ENCODE measurements at regions not wholly inside any gene's neighbourhood (a gene's known extent, or its start where the extent isn't known, plus 50 kb on each side); places are given as distances from the start of the nearest gene placed in this dataset.

DNA sequence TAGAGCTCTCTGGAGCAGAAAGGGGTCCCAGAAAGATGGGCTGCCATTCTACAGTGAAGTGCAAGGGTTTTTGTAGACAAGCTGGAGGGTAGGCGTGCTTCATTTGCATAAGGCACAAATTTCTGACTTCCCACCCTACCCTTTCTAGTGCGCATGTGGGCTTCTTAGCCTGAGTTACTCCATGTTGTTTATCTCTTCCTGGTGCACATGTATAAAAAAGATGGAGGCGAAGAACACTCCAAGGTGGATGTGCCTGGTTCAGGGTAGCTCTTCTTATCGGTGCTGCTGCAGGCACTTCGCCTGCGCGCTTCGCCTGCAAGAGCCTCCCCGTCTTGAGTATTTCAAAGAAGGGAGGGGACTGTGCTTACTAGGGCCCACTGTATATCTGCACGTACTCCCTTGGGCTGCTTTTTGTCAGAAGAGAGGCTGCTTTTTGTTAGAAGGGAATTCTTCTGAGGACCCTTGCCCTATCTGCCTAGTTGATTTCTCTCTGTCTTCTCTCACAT, 1047.3 kb upstream of the CNTN5 start (continued):
- TF ChIP-seq, protein P1, sequence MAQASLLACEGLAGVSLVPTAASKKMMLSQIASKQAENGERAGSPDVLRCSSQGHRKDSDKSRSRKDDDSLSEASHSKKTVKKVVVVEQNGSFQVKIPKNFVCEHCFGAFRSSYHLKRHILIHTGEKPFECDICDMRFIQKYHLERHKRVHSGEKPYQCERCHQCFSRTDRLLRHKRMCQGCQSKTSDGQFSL (CRISPR knock-in tag; IDR thresholded peaks at IDR 0.05), result no peak
- TF ChIP-seq, protein P1 (tag; IDR thresholded peaks at IDR 0.05), result peak in 1 of 2 experiments; percentile 99; a peak in 2 of 4 replicates
- TF ChIP-seq ZNF134 (CRISPR knock-in tag; conservative IDR thresholded peaks at IDR 0.05) (peak; percentile 92), CBFA2T3 (IDR thresholded peaks at IDR 0.05) (peak; percentile 79), GABPB1 (CRISPR knock-in tag; IDR thresholded peaks at IDR 0.05) (no peak), ZNF583 (CRISPR knock-in tag; IDR thresholded peaks at IDR 0.05) (peak; percentile 100), DPF2 (IDR thresholded peaks at IDR 0.05) (peak; percentile 46; the same call in 1 of the 2 replicates), NR3C1 (CRISPR knock-in tag; IDR thresholded peaks at IDR 0.05) (no peak), NONO (IDR thresholded peaks at IDR 0.05; ENCODE audit: low read depth in 2 of 2, low read length in 1 of 2) (no peak), COPS2 (conservative IDR thresholded peaks at IDR 0.05) (no peak), BHLHE40 (IDR thresholded peaks at IDR 0.05; ENCODE audit: low read length) (peak; percentile 96), FIP1L1 (IDR thresholded peaks at IDR 0.05; ENCODE audit: low read depth, low read length, poor library complexity, severe bottlenecking) (no peak)
- TF ChIP-seq, protein P2, sequence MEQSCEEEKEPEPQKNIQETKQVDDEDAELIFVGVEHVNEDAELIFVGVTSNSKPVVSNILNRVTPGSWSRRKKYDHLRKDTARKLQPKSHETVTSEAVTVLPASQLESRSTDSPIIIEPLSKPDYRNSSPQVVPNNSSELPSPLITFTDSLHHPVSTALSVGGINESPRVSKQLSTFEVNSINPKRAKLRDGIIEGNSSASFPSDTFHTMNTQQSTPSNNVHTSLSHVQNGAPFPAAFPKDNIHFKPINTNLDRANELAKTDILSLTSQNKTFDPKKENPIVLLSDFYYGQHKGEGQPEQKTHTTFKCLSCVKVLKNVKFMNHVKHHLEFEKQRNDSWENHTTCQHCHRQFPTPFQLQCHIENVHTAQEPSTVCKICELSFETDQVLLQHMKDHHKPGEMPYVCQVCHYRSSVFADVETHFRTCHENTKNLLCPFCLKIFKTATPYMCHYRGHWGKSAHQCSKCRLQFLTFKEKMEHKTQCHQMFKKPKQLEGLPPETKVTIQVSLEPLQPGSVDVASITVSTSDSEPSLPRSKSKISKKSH (CRISPR knock-in tag; IDR thresholded peaks at IDR 0.05), result peak; percentile 97
- TF ChIP-seq, protein P3, sequence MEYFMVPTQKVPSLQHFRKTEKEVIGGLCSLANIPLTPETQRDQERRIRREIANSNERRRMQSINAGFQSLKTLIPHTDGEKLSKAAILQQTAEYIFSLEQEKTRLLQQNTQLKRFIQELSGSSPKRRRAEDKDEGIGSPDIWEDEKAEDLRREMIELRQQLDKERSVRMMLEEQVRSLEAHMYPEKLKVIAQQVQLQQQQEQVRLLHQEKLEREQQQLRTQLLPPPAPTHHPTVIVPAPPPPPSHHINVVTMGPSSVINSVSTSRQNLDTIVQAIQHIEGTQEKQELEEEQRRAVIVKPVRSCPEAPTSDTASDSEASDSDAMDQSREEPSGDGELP (CRISPR knock-in tag; IDR thresholded peaks at IDR 0.05; ENCODE audit: borderline replicate concordance), result no peak
- TF ChIP-seq, protein P4, sequence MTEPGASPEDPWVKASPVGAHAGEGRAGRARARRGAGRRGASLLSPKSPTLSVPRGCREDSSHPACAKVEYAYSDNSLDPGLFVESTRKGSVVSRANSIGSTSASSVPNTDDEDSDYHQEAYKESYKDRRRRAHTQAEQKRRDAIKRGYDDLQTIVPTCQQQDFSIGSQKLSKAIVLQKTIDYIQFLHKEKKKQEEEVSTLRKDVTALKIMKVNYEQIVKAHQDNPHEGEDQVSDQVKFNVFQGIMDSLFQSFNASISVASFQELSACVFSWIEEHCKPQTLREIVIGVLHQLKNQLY (CRISPR knock-in tag; conservative IDR thresholded peaks at IDR 0.05), result peak in 1 of 2 experiments; percentile 87; a peak in 1 of 4 replicates
- TF ChIP-seq, protein P5, sequence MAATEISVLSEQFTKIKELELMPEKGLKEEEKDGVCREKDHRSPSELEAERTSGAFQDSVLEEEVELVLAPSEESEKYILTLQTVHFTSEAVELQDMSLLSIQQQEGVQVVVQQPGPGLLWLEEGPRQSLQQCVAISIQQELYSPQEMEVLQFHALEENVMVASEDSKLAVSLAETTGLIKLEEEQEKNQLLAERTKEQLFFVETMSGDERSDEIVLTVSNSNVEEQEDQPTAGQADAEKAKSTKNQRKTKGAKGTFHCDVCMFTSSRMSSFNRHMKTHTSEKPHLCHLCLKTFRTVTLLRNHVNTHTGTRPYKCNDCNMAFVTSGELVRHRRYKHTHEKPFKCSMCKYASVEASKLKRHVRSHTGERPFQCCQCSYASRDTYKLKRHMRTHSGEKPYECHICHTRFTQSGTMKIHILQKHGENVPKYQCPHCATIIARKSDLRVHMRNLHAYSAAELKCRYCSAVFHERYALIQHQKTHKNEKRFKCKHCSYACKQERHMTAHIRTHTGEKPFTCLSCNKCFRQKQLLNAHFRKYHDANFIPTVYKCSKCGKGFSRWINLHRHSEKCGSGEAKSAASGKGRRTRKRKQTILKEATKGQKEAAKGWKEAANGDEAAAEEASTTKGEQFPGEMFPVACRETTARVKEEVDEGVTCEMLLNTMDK (IDR thresholded peaks at IDR 0.05; ENCODE audit: borderline replicate concordance, insufficient read depth, low read depth, low read length, poor library complexity, severe bottlenecking), result no peak
- TF ChIP-seq, protein P6, sequence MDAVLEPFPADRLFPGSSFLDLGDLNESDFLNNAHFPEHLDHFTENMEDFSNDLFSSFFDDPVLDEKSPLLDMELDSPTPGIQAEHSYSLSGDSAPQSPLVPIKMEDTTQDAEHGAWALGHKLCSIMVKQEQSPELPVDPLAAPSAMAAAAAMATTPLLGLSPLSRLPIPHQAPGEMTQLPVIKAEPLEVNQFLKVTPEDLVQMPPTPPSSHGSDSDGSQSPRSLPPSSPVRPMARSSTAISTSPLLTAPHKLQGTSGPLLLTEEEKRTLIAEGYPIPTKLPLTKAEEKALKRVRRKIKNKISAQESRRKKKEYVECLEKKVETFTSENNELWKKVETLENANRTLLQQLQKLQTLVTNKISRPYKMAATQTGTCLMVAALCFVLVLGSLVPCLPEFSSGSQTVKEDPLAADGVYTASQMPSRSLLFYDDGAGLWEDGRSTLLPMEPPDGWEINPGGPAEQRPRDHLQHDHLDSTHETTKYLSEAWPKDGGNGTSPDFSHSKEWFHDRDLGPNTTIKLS (IDR thresholded peaks at IDR 0.05; ENCODE audit: borderline replicate concordance, low read depth), result no peak
- TF ChIP-seq, protein P7, sequence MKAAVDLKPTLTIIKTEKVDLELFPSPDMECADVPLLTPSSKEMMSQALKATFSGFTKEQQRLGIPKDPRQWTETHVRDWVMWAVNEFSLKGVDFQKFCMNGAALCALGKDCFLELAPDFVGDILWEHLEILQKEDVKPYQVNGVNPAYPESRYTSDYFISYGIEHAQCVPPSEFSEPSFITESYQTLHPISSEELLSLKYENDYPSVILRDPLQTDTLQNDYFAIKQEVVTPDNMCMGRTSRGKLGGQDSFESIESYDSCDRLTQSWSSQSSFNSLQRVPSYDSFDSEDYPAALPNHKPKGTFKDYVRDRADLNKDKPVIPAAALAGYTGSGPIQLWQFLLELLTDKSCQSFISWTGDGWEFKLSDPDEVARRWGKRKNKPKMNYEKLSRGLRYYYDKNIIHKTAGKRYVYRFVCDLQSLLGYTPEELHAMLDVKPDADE (conservative IDR thresholded peaks at IDR 0.05; ENCODE audit: control insufficient read depth, low read depth, low read length), result no peak

All from K562 (cell line).